ENCODE measurements at regions not wholly inside any gene's neighbourhood (a gene's known extent, or its start where the extent isn't known, plus 50 kb on each side); places are given as distances from the start of the nearest gene placed in this dataset.

GRCh38 chr6:40954446-40955177, 84.4 kb downstream of the UNC5CL start:
- Mint-ChIP-seq H3K27ac (no peak overlapping the region), H3K4me1 (no peaks in the 10 kb centered on the region), H3K4me3 (no peak overlapping the region), H3K9me3 (no peaks in the 10 kb centered on the region), H3K36me3 (no peaks in the 10 kb centered on the region)
- no peak for DNase-seq (ENCODE audit: low spot score in 2 of 2)
- ATAC-seq = peak; percentile 6

- Mint-ChIP-seq H3K9me3 (no peaks in the 10 kb centered on the region), H3K36me3 (no peaks in the 10 kb centered on the region), H3K4me3 (no peak overlapping the region), H3K4me1 (no peaks in the 10 kb centered on the region), H3K27ac (no peak overlapping the region)
- ATAC-seq = no peak
- no peak for DNase-seq (ENCODE audit: low spot score in 2 of 2)
Observed at GRCh38 chr6:40953486-40953885, 85.5 kb downstream of the UNC5CL start.

DNA sequence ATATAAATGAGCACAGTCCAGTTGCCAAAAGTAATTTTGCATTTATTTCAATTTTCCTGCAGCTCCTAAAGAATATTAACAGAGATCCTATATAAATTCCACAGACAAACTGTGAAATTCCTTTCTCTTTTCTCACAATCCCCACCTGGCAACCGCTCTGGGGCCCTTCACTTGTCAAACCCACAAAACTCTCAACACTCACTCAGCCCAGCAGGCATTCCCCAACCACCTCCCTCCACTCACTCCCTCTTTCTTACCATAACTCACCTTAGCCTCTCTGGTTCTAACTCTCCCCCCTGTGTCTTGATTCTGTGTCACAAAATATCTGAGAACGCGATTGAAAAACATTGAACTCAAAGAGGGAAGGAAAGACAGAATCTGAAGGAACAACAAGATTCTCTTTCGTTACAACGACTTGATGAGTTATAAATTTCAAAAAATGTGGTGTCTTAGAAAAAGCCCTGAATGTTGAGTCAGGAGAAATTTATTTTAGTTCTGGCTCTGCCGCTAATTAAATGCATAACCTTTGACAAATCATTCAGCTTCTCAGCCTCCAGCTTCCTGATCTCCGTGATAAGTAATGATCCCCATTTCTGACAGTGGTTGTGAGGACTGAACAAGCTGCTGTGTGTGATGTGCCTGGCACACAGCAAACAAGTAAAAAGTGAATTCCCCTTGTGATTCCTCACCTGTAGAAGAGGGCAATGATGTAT, 87.9 kb downstream of the UNC5CL start:
- H3K27ac Mint-ChIP-seq = no peak overlapping the region
- no peak for ATAC-seq
- H3K4me3 Mint-ChIP-seq = no peak overlapping the region
- DNase-seq (ENCODE audit: low spot score in 2 of 2) = no peak
- no peaks in the 10 kb centered on the region for H3K36me3 Mint-ChIP-seq
- no peaks in the 10 kb centered on the region for H3K4me1 Mint-ChIP-seq
- H3K9me3 Mint-ChIP-seq = no peaks in the 10 kb centered on the region

- DNase-seq (ENCODE audit: low spot score in 2 of 2) (no peak), ATAC-seq (no peak)
- Mint-ChIP-seq H3K4me3 (no peak overlapping the region), H3K27ac (no peak overlapping the region), H3K36me3 (no peaks in the 10 kb centered on the region), H3K4me1 (no peaks in the 10 kb centered on the region), H3K9me3 (no peaks in the 10 kb centered on the region)
Observed at GRCh38 chr6:40948570-40948969, 90.5 kb downstream of the UNC5CL start.

- H3K27ac Mint-ChIP-seq = no peak overlapping the region
- H3K36me3 Mint-ChIP-seq = no peaks in the 10 kb centered on the region
- ATAC-seq = peak; percentile 84
- no peaks in the 10 kb centered on the region for H3K4me1 Mint-ChIP-seq
- DNase-seq (ENCODE audit: low spot score in 2 of 2) = no peak
- H3K4me3 Mint-ChIP-seq = no peak overlapping the region
- no peaks in the 10 kb centered on the region for H3K9me3 Mint-ChIP-seq
Observed at GRCh38 chr6:40947876-40948526, 91.0 kb downstream of the UNC5CL start.

DNA sequence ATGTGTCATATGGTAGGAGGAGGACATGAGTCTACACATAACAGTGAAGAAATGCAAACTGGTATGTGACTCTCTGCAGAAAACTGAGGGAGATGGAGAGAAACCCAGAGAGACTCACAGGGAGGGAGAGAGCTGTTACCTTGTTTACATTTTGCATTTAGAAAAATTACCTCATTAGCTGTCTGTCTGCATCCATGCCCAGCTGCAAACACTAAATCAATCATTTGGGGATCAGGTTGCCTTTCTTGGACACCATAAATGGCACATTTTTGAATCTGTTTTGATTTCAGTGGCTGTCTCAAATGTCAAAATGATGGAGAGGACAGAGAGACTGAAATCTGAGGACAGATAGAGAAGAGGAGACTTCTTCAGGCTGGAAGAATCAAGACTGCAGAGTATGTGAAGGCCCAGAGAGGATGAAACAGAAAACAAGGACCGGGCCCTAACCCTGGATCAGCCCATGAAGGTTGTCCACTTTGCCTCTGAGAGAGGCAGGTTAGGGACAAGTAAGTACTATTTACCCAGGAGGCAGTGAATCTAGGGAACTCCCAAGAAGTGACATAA, 92.2 kb downstream of the UNC5CL start:
- no peaks in the 10 kb centered on the region for H3K9me3 Mint-ChIP-seq
- DNase-seq (ENCODE audit: low spot score in 2 of 2) (no peak), ATAC-seq (no peak)
- H3K4me1 Mint-ChIP-seq = no peaks in the 10 kb centered on the region
- no peak overlapping the region for H3K4me3 Mint-ChIP-seq
- no peak overlapping the region for H3K27ac Mint-ChIP-seq
- H3K36me3 Mint-ChIP-seq = no peaks in the 10 kb centered on the region

- Mint-ChIP-seq H3K27ac (no peak overlapping the region), H3K4me1 (no peaks in the 10 kb centered on the region), H3K9me3 (no peaks in the 10 kb centered on the region), H3K36me3 (no peaks in the 10 kb centered on the region), H3K4me3 (no peak overlapping the region)
- DNase-seq (ENCODE audit: low spot score in 2 of 2) = no peak
- ATAC-seq = no peak
Observed at GRCh38 chr6:40937491-40937890, 101.5 kb downstream of the UNC5CL start.

DNA sequence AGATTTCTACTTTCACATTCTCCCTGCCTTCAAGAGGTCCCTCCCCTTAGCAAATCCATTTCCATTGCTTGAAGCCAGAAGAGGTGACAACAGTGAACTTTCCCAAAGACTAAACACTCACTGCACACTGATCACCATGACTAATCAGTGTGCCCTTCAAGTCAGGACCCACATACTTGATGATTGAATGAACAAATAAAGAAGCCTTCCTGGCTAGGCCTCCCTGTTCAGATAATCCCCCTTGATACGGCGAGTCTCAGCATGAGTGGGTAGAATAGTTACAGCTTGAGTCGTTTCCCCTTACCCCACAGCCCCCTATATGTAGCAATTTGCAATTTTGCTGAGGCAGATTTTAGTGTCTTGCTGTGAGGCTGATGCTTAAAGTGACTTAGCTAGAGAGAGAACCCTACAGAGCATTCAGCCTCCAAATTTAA, 102.2 kb downstream of the UNC5CL start:
- no peak for DNase-seq (ENCODE audit: low spot score in 2 of 2)
- H3K27ac Mint-ChIP-seq = no peak overlapping the region
- H3K9me3 Mint-ChIP-seq = no peaks in the 10 kb centered on the region
- no peaks in the 10 kb centered on the region for H3K36me3 Mint-ChIP-seq
- no peaks in the 10 kb centered on the region for H3K4me1 Mint-ChIP-seq
- ATAC-seq = no peak
- no peak overlapping the region for H3K4me3 Mint-ChIP-seq

DNA sequence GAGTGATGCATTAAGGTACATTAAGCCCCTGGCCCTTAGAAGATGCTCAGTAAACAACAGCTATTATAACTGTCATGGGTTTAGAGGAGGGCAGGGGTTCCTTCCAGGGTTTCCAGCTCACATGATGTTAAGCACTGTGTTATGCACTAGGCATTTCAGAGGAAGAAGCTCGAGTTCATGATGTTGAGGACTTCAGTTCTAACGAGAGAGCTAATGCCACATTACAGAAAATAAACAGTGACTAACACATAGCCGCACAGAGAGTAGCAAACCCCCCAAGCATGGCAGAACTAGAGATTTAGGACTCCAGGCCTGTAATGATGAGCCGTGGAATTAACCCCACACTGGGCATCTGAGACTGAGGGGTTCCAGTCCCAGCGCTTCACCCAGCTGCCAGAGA, 105.2 kb downstream of the UNC5CL start:
- DNase-seq (ENCODE audit: low spot score in 2 of 2) (no peak), ATAC-seq (no peak)
- Mint-ChIP-seq H3K27ac (no peak overlapping the region), H3K9me3 (no peaks in the 10 kb centered on the region), H3K4me1 (no peaks in the 10 kb centered on the region), H3K36me3 (no peaks in the 10 kb centered on the region), H3K4me3 (no peak overlapping the region)

GRCh38 chr6:40932953-40933352, 106.1 kb downstream of the UNC5CL start:
- Mint-ChIP-seq H3K4me3 (no peak overlapping the region), H3K4me1 (no peaks in the 10 kb centered on the region), H3K9me3 (no peaks in the 10 kb centered on the region), H3K27ac (no peak overlapping the region), H3K36me3 (no peaks in the 10 kb centered on the region)
- DNase-seq (ENCODE audit: low spot score in 2 of 2) (no peak), ATAC-seq (no peak)

DNA sequence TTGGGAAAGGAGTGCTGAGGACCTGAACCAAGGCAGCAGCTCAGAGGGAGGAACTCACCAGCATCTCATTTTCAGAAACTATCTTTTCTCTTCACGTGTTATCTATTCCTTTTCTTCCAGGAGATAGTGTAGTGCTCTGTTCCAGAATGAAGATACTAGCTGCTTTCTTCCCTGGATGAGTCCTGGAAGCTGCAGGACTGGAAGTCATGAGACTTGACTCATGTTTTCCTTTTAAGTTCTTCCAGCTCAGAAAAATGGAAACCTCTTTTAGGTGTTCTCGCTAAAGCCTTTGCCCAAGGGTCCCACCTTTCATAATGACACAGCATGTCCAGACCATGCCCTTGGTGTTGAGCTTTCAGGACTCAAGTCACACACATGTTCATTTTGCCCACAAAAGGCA, 106.7 kb downstream of the UNC5CL start:
- Mint-ChIP-seq H3K4me1 (no peaks in the 10 kb centered on the region), H3K36me3 (no peaks in the 10 kb centered on the region), H3K27ac (no peak overlapping the region), H3K9me3 (no peaks in the 10 kb centered on the region), H3K4me3 (no peak overlapping the region)
- no peak for DNase-seq (ENCODE audit: low spot score in 2 of 2)
- ATAC-seq = no peak

DNA sequence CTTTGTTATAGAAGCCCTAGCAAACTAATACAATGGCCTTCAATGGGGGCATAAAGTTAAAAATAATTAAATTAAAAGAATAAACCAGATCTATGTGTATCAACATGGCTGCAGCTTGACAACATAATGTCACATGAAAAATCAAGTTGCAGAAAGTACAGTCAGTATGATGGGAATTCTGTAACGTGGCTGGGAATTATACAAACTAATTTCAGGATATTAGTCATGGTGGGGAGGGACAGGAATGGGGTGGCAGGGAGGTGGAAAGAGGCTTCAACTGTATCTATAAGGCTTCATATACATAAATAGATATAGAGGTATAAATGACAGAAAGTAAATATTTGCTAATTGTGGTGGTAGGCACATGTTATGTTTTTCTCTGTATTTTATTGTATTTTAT, 107.1 kb downstream of the UNC5CL start:
- Mint-ChIP-seq H3K9me3 (no peaks in the 10 kb centered on the region), H3K4me1 (no peaks in the 10 kb centered on the region), H3K36me3 (no peaks in the 10 kb centered on the region), H3K4me3 (no peak overlapping the region), H3K27ac (no peak overlapping the region)
- ATAC-seq (no peak), DNase-seq (ENCODE audit: low spot score in 2 of 2) (no peak)

GRCh38 chr6:40930555-40930954, 108.5 kb downstream of the UNC5CL start:
- Mint-ChIP-seq H3K9me3 (no peaks in the 10 kb centered on the region), H3K4me3 (no peak overlapping the region)
- no peak for ATAC-seq

GRCh38 chr6:40930045-40930444, 109.0 kb downstream of the UNC5CL start:
- DNase-seq (ENCODE audit: low spot score in 2 of 2) = no peak
- Mint-ChIP-seq H3K9me3 (no peaks in the 10 kb centered on the region), H3K27ac (no peak overlapping the region), H3K36me3 (no peaks in the 10 kb centered on the region), H3K4me3 (no peak overlapping the region), H3K4me1 (no peaks in the 10 kb centered on the region)
- ATAC-seq = no peak

More at GRCh38 chr6:40930555-40930954, 108.5 kb downstream of the UNC5CL start:
- no peak for DNase-seq (ENCODE audit: low spot score in 2 of 2)
- Mint-ChIP-seq H3K36me3 (no peaks in the 10 kb centered on the region), H3K27ac (no peak overlapping the region), H3K4me1 (no peaks in the 10 kb centered on the region)

DNA sequence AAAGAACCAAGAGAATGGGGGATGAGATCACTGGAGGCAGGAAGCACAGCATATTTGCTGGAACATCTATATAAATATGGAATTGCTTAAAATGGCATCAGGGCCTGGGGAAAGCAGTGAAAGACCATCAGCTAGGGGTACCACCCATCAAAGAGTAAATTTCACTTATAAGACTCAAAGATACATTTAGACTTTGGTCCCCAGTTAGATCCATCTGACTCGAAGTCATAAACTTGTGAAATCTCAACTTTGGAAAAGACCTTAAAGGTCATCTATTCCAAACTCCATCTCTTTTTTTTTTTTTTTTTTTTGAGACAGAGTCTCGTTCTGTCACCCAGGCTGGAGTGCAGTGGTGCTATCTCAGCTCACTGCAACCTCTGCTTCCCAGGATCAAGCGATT, 109.8 kb downstream of the UNC5CL start:
- no peak for ATAC-seq
- no peak for DNase-seq (ENCODE audit: low spot score in 2 of 2)
- no peak overlapping the region for H3K4me3 Mint-ChIP-seq
- H3K4me1 Mint-ChIP-seq = no peaks in the 10 kb centered on the region
- H3K27ac Mint-ChIP-seq = no peak overlapping the region
- no peaks in the 10 kb centered on the region for H3K9me3 Mint-ChIP-seq
- H3K36me3 Mint-ChIP-seq = no peaks in the 10 kb centered on the region

GRCh38 chr6:40928763-40929162, 110.3 kb downstream of the UNC5CL start:
- no peaks in the 10 kb centered on the region for H3K9me3 Mint-ChIP-seq
- no peaks in the 10 kb centered on the region for H3K36me3 Mint-ChIP-seq
- ATAC-seq (no peak), DNase-seq (ENCODE audit: low spot score in 2 of 2) (no peak)
- H3K4me1 Mint-ChIP-seq = no peaks in the 10 kb centered on the region
- H3K4me3 Mint-ChIP-seq = no peak overlapping the region
- no peak overlapping the region for H3K27ac Mint-ChIP-seq

All from stimulated activated effector memory CD8-positive, alpha-beta T cell treated with anti-CD3 and anti-CD28 coated beads, Interleukin-12 subunit alpha, Interleukin-12 subunit beta, amount 100 ng/mL, for 72 hours (primary cell).